ENCODE measurements at regions not wholly inside any gene's neighbourhood (a gene's known extent, or its start where the extent isn't known, plus 50 kb on each side); places are given as distances from the start of the nearest gene placed in this dataset.

- Histone ChIP-seq H3K79me2 (no peaks in the 10 kb centered on the region), H3K9me3 (ENCODE audit: low read depth) (no peaks in the 10 kb centered on the region), H4K20me1 (ENCODE audit: insufficient read depth, poor library complexity, severe bottlenecking) (no peaks in the 10 kb centered on the region), H3K4me2 (peak overlapping the region; percentile 93), H3K27me3 (no peaks in the 10 kb centered on the region), H3K9me2 (replicated peaks; ENCODE audit: insufficient read depth) (no peaks in the 10 kb centered on the region), H3K36me3 (replicated peaks; ENCODE audit: insufficient read depth, low read depth) (no peaks in the 10 kb centered on the region), H3K4me3 (peak overlapping the region; percentile 25), H3K4me1 (ENCODE audit: insufficient read depth) (peaks cover 22% of the 10 kb centered on the region), H3K27ac (peak overlapping the region; percentile 96), H2AFZ (peak overlapping the region; percentile 94)
- WGBS (ENCODE audit: low lambda C conversion rate, missing lambda C conversion rate) = under 1% methylated on average over 33 of the region's 69 CpGs
- peak; percentile 94 for DNase-seq (ENCODE audit: low spot score)
- TF ChIP-seq EZH2 (IDR thresholded peaks at IDR 0.05; ENCODE audit: borderline replicate concordance) = no peak
- no peak for TF ChIP-seq CTCF (IDR thresholded peaks at IDR 0.05; ENCODE audit: poor library complexity)
- no peak for TF ChIP-seq EZH2phosphoT487 (IDR thresholded peaks at IDR 0.05; ENCODE audit: low read depth, severe bottlenecking, unreplicated experiment)
Observed at GRCh38 chr11:10930972-10931760, 73.3 kb upstream of the ZBED5 start.

- H3K9me3 ChIP-seq (ENCODE audit: low read depth) = no peaks in the 10 kb centered on the region
- no peaks in the 10 kb centered on the region for H3K9me2 ChIP-seq (replicated peaks; ENCODE audit: insufficient read depth)
- peak overlapping the region; percentile 93 for H3K4me2 ChIP-seq
- H2AFZ ChIP-seq = peak overlapping the region; percentile 94
- no peaks in the 10 kb centered on the region for H3K36me3 ChIP-seq (replicated peaks; ENCODE audit: insufficient read depth, low read depth)
- H3K27me3 ChIP-seq = no peaks in the 10 kb centered on the region
- 7% methylated on average over 35 of the region's 35 CpGs for WGBS (ENCODE audit: low lambda C conversion rate, missing lambda C conversion rate)
- H3K4me3 ChIP-seq = peak overlapping the region; percentile 25
- no peak for DNase-seq (ENCODE audit: low spot score)
- no peaks in the 10 kb centered on the region for H4K20me1 ChIP-seq (ENCODE audit: insufficient read depth, poor library complexity, severe bottlenecking)
- no peak for TF ChIP-seq CTCF (IDR thresholded peaks at IDR 0.05; ENCODE audit: poor library complexity)
- H3K27ac ChIP-seq = peak overlapping the region; percentile 96
- H3K4me1 ChIP-seq (ENCODE audit: insufficient read depth) = peaks cover 22% of the 10 kb centered on the region
- H3K79me2 ChIP-seq = no peaks in the 10 kb centered on the region
Observed at GRCh38 chr11:10930224-10930971, 72.5 kb upstream of the ZBED5 start.

GRCh38 chr11:10927538-10927937 is 69.7 kb upstream of the ZBED5 start:
- DNase-seq (ENCODE audit: low spot score) = peak; percentile 51

More at GRCh38 chr11:10927538-10927937, 69.7 kb upstream of the ZBED5 start:
- Histone ChIP-seq H3K27ac (peak overlapping the region; percentile 25), H2AFZ (no peak overlapping the region), H4K20me1 (ENCODE audit: insufficient read depth, poor library complexity, severe bottlenecking) (no peaks in the 10 kb centered on the region), H3K9me3 (ENCODE audit: low read depth) (no peaks in the 10 kb centered on the region), H3K79me2 (no peaks in the 10 kb centered on the region), H3K4me2 (no peak overlapping the region), H3K9me2 (replicated peaks; ENCODE audit: insufficient read depth) (peaks cover 2% of the 10 kb centered on the region), H3K36me3 (replicated peaks; ENCODE audit: insufficient read depth, low read depth) (no peaks in the 10 kb centered on the region), H3K27me3 (no peaks in the 10 kb centered on the region), H3K4me1 (ENCODE audit: insufficient read depth) (peaks cover 15% of the 10 kb centered on the region), H3K4me3 (no peak overlapping the region)
- no peak for TF ChIP-seq EZH2phosphoT487 (IDR thresholded peaks at IDR 0.05; ENCODE audit: low read depth, severe bottlenecking, unreplicated experiment)
- TF ChIP-seq EZH2 (IDR thresholded peaks at IDR 0.05; ENCODE audit: borderline replicate concordance) = no peak
- TF ChIP-seq CTCF (IDR thresholded peaks at IDR 0.05; ENCODE audit: poor library complexity) = no peak
- WGBS (ENCODE audit: low lambda C conversion rate, missing lambda C conversion rate) = 44% methylated on average over 1 of the region's 1 CpG

All from hepatocyte (in vitro differentiated cells).